Fibroblast of mammary gland (primary cell): ENCODE measurements at regions not wholly inside any gene's neighbourhood (a gene's known extent, or its start where the extent isn't known, plus 50 kb on each side); places are given as distances from the start of the nearest gene placed in this dataset.

Experiments
- DNase-seq: peaks from one replicate; pipeline ENCODE4 v3.0.0-alpha.2; 2010; ENCODE audit warnings: low read depth
- H3K4me3 ChIP-seq: 2 replicates; pipeline ENCODE4 v1.5.1; 2011; ENCODE audit warnings: low read depth, mild to moderate bottlenecking, low read length, moderate library complexity; ENCODE audit not compliant: control insufficient read depth
- TF ChIP-seq, protein P1 (sequence below): conservative IDR thresholded peaks from 2 replicates; pipeline ENCODE4 v1.5.1; 2011; ENCODE audit warnings: low read depth, low read length, inconsistent platforms; ENCODE audit not compliant: control insufficient read depth, insufficient read depth

DNA sequence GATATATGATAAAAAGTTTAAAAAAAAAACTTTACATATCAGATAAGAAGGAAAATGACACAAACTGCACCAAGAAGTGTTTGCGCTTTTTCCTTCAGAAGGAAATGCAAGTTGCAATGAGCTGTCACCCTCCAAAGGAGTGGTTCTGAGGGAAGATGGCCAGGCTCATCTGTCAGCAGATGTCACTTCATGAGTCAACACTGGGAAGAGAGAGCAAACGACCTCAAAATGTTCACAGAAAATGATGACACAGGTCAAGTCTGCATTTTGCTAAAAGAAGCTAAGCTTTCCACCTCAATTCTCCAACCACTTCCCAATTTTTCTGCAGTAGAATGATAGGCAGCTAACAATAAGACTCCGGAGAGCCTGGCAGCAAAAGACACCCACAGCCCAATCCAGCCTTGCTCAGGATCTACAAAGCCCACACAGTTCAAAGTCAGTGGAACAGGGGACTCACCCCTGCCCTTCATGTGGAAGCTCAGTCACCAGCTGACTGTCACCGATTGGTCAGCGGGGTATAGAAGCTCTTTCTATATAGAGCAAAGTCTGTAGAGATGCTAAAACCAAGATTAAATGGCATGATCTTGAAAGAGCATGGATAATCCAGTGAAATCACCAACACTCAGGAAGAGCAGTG is 155.1 kb upstream of the NEBL start:
- DNase-seq = peak; percentile 25
- TF ChIP-seq, protein P1, sequence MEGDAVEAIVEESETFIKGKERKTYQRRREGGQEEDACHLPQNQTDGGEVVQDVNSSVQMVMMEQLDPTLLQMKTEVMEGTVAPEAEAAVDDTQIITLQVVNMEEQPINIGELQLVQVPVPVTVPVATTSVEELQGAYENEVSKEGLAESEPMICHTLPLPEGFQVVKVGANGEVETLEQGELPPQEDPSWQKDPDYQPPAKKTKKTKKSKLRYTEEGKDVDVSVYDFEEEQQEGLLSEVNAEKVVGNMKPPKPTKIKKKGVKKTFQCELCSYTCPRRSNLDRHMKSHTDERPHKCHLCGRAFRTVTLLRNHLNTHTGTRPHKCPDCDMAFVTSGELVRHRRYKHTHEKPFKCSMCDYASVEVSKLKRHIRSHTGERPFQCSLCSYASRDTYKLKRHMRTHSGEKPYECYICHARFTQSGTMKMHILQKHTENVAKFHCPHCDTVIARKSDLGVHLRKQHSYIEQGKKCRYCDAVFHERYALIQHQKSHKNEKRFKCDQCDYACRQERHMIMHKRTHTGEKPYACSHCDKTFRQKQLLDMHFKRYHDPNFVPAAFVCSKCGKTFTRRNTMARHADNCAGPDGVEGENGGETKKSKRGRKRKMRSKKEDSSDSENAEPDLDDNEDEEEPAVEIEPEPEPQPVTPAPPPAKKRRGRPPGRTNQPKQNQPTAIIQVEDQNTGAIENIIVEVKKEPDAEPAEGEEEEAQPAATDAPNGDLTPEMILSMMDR = no peak

DNA sequence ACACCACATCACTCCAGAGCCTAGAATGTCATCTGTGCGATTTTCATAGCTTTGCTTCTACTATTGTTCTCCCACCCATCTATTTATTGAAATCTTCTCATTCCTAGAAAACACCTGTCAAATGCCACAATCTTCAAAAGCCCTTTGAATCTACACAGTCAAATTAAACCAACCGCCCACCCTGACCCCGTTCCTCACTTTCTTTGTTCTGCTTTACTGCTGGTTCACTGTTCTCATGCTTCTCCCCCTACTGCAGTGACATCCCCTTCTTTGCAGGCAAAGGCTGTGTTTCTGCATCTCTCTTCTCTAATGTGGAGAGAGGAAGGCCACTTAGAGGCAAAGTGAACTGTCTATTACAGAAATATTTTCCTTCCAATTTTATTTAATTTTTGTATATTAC is 152.4 kb upstream of the NEBL start:
- TF ChIP-seq, protein P1 = no peak
- DNase-seq = no peak
- H3K4me3 ChIP-seq = no peak overlapping the region

More for the DNA sequence above, 155.1 kb upstream of the NEBL start:
- H3K4me3 ChIP-seq = no peak overlapping the region

DNA sequence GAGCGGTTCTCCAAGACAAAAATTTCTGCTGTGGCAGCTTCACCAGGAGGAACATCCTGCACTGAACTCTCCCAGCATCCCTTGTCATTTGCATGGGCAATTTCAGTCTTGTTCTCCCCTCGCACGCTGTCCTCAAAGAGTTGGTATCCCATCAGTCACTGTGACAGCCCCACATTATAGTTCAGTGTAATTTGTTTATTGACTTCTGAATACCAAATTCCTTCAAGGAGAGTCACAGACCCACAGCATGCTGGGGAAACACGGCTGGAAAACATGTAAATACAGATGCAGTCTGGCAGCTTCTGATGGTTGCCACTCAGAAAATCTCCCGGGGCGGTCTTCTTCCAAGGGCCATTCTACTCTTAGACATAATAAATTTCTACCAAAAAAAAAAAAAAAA is 151.0 kb upstream of the NEBL start:
- TF ChIP-seq, protein P1 = no peak
- H3K4me3 ChIP-seq = no peak overlapping the region
- peak; percentile 29 for DNase-seq

DNA sequence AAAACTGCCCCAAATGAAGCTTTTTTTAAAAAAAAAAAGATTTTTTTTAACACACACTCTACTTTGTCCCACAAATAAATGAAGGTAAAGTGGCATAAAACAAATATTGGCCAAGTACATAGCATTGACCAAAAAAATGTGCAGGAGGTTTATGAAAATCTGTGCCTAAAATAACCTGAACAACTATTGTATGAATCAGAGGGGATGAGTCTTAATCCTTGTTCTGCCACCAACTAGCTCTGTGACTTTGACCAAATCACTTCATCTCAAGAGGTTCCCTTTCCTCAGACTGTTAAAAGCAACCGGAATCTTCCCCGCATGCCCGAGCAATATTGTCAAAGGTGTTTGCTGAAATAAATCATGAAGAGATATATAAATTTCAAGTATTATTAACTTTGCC is 150.4 kb upstream of the NEBL start:
- TF ChIP-seq, protein P1 = no peak
- H3K4me3 ChIP-seq = no peak overlapping the region
- DNase-seq = peak; percentile 34

DNA sequence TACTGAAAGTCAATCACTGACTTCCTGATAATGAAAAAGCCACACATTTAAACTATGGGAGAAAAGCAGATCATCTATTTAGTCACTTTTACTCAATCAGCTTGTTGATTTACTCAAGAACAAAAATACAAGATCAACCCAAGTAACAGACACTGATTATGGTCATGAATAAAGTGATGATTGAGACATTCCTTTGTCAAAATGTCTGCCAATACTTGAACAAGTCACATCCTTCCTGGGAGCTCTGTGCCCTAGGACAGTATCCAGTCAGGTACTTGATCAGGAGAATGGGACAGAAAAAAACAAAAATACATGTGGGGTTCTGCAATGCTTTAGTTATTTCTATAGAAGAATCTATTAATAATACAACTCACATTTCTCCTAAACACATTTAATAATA is 150.0 kb upstream of the NEBL start:
- TF ChIP-seq, protein P1 = no peak
- DNase-seq = peak; percentile 25

DNA sequence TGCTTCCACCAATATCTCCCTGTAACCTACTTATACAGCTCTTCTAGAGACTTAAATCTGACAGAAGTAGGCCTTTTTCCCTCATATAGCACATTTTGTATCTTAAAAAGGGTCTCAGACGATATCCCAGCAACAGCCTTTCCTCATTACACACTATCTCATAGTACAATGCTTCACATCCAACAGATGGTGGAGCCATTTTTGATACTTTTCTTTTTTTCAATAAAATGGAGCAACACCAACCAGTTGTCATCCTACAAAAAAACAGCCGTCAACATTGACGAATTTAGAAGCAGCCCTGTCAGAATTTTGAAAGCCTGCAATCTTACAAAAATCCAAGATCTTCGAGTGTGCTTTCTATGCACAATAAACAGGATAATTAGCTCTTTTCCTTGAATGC is 145.9 kb upstream of the NEBL start:
- H3K4me3 ChIP-seq = no peak overlapping the region
- DNase-seq = no peak

More for the DNA sequence above, 150.0 kb upstream of the NEBL start:
- no peak overlapping the region for H3K4me3 ChIP-seq

More for the DNA sequence above, 145.9 kb upstream of the NEBL start:
- TF ChIP-seq, protein P1 = no peak
